NCI-H146 (cell line): ENCODE measurements at regions not wholly inside any gene's neighbourhood (a gene's known extent, or its start where the extent isn't known, plus 50 kb on each side); places are given as distances from the start of the nearest gene placed in this dataset.
A peak's percentile ranks its signal among the peaks of the same experiment; 100 is the strongest.
"Not testable (repeated sequence)": the region's sequence is repeated elsewhere in the genome, so short reads cannot be mapped to it uniquely, and the experiment has no call there.

ENCODE experiments used
- DNase-seq: peaks from one replicate; lab custom pipeline; 2025; lab: John Stamatoyannopoulos, UW

DNA sequence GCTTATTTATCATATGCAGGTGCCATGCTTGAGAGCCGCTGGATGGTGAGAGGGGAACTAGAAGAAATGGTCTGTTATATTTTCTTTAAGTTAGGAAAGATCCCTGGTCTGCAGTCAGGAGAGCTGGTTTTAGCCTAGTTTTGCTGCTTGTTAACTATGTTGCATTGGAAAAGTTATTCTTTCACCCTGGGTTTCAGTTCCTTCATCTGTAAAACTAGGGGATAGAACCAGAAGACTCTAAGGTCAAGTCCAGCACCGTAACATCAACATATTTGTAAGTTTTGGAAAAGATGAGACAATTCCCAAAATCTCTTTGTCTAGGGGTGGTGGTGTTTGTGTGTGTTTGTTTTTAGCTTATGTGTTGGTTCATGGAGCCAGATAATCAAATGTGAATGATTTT is 304.0 kb downstream of the QKI start:
- no peak for DNase-seq

DNA sequence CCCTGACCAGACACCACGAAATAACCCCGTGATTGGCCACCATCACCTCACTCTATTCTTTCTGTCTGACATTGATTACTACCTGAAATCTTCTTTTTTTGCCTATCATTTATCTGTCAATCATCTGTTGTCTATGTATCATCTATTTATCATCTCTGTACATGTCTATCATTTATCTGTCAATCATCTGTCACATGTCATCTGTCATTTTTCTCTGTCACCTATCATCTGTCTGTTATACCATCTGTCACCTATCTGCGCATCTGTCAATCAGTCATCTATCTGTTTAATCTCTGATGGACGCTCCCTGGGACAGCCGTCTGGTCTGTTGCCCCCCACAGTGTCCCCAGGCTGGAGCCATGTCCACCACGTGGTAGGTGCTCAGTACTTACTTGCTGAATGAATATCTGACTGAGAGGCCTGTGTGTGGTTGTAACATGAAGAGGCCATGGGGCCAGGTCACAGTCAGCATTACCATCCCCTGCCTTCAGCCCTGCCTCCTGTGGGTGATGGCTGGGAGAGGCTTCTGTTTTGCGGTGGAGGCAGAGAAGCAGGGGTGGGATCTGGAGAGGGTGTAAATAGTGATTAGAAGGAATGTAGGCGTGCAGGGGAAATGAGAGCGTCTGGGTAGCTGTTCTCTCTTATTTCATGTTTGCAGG is 302.7 kb downstream of the QKI start:
- no peak for DNase-seq

DNA sequence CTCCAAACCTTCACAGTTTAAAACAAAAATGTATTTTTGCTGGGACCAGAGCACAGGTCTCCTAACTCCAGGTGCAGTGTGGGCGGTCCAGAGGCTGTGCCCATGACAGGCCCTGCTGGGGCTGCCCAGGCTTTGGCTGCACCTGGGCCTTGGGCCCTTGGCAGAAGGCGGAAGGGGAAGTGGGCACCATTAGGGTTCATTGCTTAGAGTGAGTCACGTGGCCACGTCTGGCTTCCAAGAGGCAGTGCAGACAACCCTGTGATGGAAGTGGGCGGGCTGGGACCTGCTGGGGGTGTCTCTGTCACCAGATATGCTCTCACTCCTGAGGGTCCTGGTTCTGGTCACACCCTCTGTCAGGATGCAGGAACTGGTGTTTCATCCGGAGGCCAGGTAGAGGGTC is 302.2 kb downstream of the QKI start:
- DNase-seq, result no peak

GRCh38 chr6:163715846-163716245 is 301.3 kb downstream of the QKI start:
- DNase-seq, result no peak

GRCh38 chr6:163714179-163714578 is 299.7 kb downstream of the QKI start:
- no peak for DNase-seq

- DNase-seq, result no peak
Observed at GRCh38 chr6:163712981-163713380, 298.5 kb downstream of the QKI start.

DNA sequence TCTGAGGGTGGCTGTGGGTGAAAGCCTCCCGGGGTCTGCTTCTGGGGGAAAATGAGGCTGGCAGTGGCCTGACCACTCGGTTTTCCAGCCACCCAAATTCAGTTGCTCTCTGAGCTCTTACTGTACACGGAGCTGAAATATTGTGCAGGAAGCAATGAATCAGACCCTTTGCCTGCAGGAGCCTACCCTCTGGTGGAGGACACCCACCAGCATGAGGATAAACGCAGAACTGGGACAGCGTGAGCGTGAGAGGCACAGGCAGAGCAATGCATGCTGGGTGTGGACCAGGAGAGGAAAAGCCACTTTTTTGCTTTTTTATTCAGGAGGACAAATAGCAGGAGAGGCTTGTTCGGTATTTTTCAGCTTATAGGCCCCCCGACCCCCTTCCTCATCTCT is 298.0 kb downstream of the QKI start:
- no peak for DNase-seq

DNA sequence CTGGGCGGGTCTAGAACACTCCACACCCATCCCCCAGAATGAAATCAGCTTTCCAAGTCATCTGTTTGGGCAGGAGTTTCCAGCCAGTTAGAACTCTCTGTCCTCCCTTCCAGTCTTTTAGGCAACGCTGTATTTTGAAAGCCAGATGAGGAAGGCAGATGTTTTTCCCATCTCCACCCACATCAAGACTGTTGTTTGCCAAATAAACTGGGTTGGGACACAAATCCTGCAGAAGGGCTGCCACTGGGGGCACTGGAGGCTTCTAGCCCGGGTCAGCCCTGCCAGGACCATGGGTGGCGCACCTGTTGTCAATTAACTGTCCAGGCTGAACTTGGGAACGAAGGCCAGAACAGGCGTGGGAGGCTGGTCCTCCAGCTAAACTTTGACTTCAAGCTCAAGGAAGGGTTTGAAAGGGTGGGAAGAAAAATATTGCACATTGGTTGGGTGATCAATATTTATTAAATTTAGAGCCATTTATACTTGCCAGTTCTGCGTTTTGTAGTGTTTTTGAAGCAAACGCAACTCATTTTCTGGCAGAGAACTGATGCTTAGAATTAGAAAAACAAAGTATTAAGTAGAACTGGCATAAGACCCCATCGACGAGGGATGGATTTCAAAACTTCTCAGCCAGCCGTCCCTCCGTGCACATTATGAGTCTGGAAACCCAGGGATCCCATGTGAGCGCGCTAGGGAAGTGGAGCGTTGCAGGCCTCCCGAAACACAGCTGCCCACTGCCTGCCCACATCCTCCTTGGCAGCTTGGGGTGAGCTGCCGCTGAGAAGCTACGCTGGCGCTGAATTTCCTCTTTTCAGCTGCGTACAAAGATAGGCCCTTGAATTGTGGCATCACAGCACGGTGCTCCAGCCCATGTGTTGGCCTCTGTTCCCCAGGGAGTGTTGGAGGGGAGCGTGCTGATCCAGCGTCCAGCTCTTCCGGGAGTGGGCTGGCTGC is 297.4 kb downstream of the QKI start:
- peak; percentile 42 for DNase-seq

GRCh38 chr6:163710532-163711470 is 296.3 kb downstream of the QKI start:
- DNase-seq, result no peak

GRCh38 chr6:163709693-163710092 is 295.2 kb downstream of the QKI start:
- DNase-seq, result no peak

- DNase-seq, result no peak
Observed at GRCh38 chr6:163709255-163709654, 294.7 kb downstream of the QKI start.

GRCh38 chr6:163708466-163708865 is 293.9 kb downstream of the QKI start:
- DNase-seq, result no peak

- peak; percentile 15 for DNase-seq
Observed at GRCh38 chr6:163707387-163708355, 293.2 kb downstream of the QKI start.

DNA sequence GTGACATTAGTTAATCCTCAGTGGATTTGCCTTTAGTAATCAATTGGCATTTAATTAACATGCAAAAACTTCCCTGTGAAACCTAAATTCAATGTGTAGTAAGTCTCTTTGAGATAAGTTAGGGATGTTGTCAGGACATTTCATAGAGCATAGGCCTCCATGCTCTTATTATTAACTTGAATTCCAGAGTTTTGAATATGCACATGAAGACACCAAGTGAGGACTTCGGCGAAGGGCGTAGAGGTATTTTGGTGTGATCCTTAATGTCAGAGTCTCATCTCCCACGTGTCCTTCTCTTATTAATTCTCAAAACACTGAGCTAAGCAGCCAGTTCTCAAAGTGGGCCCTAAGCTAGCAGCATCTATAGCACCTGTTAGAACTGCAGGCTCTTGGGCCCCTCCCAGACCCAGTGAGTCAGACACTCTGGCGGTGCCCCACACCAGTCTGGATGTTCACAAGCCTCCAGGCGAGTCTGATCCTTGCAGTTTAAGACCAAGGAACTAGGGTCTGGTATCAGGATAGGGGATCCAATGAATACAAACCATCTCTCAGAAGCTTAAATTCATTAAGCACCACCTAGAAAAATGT is 292.1 kb downstream of the QKI start:
- no peak for DNase-seq

GRCh38 chr6:163705923-163706322 is 291.4 kb downstream of the QKI start:
- no peak for DNase-seq

DNA sequence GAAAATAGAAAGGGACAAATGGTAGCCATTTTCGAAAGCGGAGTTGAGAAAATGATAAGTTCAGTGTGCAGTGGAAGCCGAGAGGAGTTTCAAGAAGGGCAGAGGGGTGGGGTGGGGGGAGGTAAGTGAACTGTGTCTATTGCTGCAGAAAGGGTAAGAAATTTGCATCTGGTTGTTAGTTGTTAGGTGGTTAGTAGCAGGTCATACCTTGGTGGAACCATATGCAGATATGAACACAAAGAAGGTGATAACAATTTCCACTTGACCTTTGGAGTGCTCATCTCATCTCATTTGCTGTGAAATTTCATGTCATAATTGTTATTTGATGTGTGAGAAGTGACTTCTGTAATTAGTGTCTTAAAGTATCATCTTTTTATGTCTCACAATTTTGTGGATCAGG is 288.2 kb downstream of the QKI start:
- no peak for DNase-seq

DNA sequence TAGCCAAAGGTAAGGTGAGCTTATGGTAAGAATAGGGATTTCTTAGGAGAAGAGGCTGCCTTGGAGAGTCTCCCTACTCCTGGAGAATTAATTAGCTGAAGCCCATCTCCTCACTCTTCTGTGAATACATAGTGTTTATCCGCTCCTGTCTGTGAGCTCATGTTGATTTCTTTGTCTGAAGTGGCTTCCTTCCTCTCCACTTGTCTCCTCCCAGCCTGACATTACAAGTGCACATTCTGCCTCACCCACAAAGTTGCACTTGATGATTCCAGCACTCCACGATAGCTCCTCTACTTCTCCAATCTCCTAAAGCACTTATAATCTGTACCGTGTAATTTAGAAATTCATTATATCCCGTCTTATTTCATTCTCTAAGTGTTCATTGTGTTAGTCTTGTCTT is 287.2 kb downstream of the QKI start:
- DNase-seq, result no peak

GRCh38 chr6:163698086-163698485 is 283.6 kb downstream of the QKI start:
- DNase-seq, result no peak

- DNase-seq, result not testable (repeated sequence)
Observed at GRCh38 chr6:163696311-163696710, 281.8 kb downstream of the QKI start.

DNA sequence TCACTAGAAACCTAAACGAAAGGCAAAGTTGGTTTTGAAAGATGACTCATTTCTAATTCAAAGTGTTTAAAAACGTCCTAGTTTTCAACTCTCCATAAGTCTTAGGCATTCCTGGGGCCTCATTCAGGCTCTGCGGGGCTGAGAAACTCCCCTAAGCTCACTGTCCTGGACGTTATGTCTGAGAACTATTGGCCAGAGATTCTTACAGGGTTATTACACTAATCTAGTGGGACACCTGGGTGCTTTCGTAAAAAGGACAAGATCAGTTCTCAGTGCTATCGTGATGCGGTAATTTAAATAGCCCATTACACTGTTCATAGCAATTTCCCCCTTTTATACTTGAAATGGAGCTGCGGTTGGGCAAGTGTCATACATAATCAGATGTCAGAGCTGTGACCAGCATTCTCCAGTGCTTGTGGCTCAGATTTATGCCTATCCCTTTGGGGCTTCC is 280.9 kb downstream of the QKI start:
- peak; percentile 47 for DNase-seq

DNA sequence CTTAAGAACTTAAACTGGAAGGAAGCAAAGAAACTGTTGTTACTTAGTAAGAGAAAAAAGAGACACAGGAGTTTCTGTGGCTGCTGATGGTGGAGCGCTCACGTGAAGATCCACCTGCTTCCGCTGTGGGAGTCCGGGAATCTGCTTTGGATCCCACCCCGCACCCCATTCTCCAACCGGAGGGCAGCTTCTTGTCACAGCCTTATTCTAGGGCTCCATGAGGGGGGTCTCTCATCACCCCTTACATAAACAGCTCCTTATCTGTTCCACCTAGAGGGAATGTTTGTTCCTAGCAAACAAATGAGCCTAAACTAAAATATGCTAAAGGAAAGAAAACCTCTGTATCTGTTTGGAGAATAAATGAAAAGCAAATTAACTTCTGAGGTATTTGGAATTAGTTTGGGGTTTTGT is 280.5 kb downstream of the QKI start:
- peak; percentile 82 for DNase-seq
